Right ventricle myocardium superior (tissue), 1 donor: ENCODE measurements at regions not wholly inside any gene's neighbourhood (a gene's known extent, or its start where the extent isn't known, plus 50 kb on each side); places are given as distances from the start of the nearest gene placed in this dataset.
"Not testable (repeated sequence)": the region's sequence is repeated elsewhere in the genome, so short reads cannot be mapped to it uniquely, and the experiment has no call there.

Experiments
- ATAC-seq: fragments of 200-7000 bp; cut with Tn5 transposase; one replicate; pipeline ENCODE4 v1.9.1; 2020; ENCODE audit warnings: mild to moderate bottlenecking; ENCODE audit not compliant: poor library complexity
- DNase-seq: peaks from one replicate; pipeline ENCODE4 v3.0.0-alpha.2; 2020
- intact Hi-C: fragments of 100-400 bp; cut with DNase I; formaldehyde crosslinking; loops from one replicate; pipeline ENCODE4 v1.11.2; 2022
- donor health status: DM: no; HTN: yes; CAD: no; lungs with severe emphysema.

DNA sequence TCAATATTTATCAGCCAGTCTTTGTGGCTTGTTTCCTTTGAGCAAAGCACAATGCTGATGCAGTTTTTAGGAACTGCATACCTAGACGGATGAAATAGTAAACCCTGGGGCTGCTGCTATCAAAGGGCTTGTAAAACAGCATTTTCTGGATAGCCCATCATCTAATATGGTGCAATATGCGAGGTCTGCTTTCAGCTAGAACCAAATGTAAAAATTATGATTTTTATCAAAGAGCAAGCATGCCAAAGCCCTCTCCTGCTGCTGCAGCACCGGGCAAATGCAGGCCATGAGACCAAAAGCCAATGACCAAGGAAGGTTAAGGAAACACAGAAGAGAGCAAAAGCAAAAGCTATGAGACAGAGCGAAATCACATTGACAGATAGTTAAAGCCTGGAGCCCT, 1000.4 kb downstream of the MAT2B start:
- DNase-seq: no peak
- ATAC-seq: no peak
- intact Hi-C loops: loop anchor here (10.0 kb wide), 1 partner anchor 491 kb away; no protein-coding TSS in a partner anchor

DNA sequence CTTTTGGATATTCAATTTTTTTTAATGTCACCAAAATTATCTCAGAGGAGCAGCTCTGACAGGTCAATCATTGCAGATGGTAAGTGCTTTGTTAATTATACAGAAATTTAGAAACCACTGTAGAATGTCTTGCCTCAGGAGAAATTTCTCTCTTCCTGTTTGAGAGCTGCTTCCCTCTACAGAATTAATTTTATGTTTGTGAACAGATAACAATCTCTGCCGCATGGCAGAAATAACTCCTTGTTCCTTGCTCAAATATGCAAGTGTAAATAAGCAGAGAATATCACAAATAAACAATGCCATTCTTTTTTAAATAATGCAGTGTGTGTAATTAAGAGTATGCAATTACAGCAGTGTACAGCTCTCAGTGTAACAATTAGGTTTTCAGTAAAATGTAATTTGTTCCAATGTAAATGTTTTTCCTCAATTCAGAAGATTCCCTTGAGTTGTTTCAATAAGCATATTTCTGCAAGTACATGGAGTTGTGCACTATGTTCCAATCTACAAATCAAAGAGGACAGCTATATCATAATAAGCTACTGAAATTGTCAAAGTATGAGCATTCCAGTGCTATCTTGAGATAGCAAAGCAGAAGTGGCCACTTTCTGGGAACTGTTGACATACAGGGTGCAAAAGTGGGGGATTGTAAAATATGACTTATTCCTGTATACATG, 1012.8 kb downstream of the MAT2B start:
- ATAC-seq: no peak
- no peak for DNase-seq
- intact Hi-C loops: no loop called here

DNA sequence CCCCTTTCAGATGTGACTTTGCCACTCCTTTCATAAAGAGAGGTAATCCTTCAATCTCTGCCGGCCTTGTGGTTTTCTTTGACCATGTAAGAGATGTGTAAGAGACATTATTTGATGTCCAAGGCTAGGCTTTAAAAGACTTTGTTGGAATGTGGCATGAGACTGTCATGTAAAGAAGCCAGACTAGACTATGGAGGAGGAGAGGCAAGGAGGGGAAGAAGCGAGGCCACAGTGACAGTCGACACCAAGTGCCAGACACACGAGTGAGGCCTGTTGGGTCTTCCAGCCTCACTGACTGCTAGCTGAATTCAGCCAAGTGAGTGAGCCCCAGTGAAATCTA, 1013.3 kb downstream of the MAT2B start:
- intact Hi-C loops: no loop called here
- DNase-seq (no peak), ATAC-seq (no peak)

DNA sequence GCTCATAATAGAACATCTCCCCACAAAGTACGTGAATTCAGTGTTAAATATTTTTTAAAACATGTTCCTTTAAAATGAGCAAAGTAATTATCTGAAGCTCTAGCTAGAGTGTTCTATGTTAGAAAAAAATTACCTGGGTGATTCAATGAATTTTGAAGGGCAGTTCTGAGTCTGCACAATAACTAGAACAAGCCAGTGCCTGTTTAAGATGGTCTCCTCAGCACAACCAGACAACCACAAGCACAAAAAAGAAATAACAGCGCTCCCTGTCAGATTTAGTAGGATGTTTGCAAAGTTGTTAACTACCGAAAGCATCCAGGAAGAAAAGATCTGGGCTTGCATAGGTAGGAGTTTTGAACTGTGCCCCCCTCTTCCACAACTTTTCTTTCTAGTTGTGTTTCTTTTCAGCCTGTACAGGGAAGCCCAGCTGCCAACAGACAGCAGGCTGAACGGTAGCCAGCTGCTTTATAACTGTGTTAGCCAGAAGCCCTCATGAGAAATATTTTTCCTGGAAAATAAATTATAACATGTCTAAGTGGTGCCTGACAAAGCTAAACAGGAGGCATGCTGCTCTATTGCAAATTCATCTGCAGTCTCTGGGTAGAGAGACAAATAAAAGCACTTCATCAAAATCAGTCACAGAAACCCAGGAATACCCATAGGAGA, 1026.9 kb downstream of the MAT2B start:
- intact Hi-C loops: no loop called here
- no peak for ATAC-seq
- DNase-seq: peak; percentile 22

DNA sequence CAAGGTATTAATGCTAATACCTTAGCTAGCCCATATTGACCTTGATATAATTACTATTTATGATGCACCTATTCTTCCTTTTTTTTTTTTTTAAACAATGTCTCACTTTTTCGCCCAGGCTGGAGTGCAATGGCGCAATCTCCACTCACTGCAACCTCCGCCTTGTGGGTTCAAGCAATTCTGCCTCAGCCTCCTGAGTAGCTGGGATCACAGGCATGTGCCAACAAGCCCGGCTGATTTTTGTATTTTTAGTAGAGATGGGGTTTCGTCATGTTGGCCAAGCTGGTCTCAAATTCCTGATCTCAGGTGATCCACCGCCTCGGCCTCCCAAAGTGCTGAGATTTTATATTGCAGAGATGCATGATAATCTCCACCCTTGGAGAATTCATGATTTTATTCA, 1028.0 kb downstream of the MAT2B start:
- DNase-seq, intact Hi-C loops, ATAC-seq: not testable (repeated sequence)

DNA sequence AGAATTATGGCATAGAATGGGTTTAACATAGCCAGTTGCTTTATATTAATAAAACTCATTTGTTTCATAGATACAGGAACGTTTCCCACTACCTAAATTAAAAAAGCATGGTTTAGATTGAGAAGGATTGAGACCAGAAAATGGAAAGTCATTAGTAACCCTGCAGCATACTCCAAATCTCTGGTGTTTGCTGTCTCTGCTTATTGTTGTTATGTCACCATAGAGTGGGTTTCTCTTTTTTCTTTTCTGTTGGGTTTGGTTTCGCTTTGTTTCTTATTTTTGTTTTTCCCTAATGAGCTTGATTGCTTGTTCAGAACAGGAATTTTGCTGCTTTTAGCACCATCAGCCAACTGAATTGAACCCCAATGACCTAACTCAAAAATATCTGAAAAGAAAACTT, 1034.8 kb downstream of the MAT2B start:
- DNase-seq: no peak
- ATAC-seq: no peak
- intact Hi-C loops: no loop called here

DNA sequence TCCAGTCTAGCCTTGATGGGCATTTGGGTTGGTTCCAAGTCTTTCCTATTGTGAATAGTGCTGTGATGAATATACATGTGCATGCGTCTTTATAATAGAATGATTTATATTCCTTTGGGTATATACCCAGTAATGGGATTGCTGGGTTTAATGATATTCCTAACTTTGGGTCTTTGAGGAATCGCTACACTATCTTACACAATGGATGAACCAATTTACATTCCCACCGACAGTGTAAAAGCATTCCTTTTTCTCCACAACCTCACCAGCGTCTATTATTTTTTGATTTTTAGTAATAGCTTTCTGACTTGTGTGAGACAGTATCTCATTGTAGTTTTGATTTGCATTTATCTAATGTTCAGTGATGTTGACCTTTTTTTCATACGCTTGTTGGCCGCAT, 1040.1 kb downstream of the MAT2B start:
- ATAC-seq (no peak), DNase-seq (no peak)
- intact Hi-C loops: no loop called here

DNA sequence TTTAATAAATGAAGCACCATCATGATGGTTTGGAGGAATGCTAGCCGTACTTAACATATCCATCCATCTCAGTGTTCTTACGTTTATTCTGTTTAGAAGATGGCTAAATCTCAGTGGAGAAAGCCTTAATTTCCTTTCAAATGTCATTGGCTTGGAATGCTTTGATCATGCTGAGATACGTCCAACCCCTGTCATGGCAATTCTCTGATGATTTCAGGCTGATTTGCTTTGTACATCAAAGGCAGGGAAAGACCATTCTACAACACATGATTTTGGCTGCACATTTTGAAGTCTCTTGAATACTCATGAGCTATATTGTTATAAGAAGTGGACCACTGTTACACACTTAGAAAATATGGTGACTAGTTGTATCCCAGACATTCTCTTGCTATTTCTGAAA, 1048.4 kb downstream of the MAT2B start:
- ATAC-seq (no peak), DNase-seq (no peak)
- intact Hi-C loops: no loop called here

DNA sequence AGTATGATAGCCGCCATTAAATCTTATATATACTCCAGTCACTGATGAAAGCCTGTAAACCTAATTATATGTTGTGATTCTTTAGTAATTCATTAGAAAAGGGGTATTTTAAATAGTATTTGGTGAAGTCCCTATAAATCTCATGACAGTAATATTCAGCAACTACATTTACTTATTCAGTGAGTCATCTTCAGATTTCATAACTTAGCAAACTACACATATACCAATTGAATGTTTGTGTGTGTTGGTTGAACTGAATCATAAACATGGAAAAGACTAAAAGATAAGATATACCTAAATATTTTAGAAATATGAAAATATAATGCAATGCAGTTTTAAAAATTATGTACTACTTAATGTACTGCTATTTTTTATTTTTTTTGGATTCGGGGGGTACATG, 1050.4 kb downstream of the MAT2B start:
- no peak for ATAC-seq
- intact Hi-C loops: no loop called here

DNA sequence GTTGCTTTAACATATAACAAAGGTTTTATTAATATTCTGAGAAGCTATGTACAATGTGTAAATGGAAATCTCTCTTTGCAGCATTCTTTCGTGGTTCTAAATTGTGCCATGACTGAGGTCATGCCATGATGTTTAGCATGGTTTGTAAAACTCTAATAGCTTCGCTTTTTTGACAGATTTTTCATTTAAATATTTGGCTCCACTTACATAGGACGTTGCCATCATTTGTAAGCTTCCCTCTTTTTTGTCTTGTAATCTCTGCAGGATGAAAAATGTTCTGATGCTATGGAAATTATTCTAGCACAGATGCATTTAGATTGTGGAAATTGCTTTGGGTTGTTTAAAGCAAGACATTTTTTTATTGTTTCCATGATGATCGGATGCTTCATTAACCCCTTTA, 1054.8 kb downstream of the MAT2B start:
- DNase-seq (no peak), ATAC-seq (no peak)
- intact Hi-C loops: no loop called here

More for the DNA sequence above, 1050.4 kb downstream of the MAT2B start:
- no peak for DNase-seq

DNA sequence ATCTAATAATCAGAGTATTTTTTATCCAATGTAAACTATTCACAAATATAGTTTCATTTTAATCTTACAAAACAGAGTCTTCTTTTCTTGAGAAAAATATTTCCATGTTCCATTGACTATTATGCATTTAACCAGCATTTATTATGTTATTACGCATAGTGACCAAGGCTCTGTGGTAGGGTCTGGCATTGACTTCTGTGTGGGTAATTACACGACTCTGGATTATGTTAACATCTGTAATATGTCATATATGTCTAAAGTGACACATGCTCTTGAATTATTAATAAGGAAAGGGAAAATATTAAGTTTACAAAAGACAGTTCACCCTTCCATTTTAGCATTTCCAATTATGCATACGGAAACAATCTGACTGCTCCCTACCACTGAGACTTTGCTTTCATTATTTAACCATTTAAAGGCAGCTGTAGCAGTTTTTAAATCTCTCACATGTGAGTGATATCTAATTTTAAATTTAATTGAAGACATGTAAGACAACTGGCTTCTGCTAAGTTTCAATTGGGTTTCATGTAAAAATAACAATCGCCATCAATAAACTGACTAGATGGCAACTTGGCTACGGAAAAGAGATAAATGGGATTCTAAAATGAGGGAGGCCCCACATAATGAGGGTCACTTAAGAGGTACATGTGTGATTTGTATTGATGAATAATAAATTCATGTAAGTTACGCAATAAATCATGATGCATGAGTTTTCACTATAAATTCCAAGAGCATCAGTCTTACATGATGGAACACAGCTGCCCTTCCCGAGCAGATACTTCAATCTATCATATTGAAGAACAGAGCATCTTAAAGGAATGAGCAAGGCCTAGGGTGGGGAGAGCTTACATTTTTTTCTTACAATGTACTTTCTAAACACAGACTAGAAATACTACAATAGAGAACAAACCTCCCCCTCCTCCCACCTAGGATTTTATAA, 1056.8 kb downstream of the MAT2B start:
- DNase-seq (no peak), ATAC-seq (no peak)
- intact Hi-C loops: no loop called here

DNA sequence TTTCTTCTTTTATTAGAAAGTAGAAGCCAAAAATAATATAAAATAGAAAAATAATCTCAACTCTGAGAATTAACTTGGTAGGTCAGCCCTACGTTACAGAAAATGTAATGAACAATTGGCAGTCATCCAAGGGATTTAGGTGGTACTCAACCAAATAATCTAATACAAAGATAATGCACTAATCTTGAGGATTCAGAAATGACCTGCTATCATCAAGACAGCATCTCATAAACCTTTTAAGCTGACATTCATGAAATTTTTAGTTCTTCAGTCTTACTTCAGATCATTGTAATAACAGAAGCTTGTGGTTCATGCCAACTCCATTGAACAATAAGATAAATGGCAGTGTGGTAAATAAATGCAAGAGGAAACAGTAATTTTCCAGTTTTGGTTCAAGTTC, 1058.0 kb downstream of the MAT2B start:
- no peak for ATAC-seq
- DNase-seq: no peak
- intact Hi-C loops: no loop called here

DNA sequence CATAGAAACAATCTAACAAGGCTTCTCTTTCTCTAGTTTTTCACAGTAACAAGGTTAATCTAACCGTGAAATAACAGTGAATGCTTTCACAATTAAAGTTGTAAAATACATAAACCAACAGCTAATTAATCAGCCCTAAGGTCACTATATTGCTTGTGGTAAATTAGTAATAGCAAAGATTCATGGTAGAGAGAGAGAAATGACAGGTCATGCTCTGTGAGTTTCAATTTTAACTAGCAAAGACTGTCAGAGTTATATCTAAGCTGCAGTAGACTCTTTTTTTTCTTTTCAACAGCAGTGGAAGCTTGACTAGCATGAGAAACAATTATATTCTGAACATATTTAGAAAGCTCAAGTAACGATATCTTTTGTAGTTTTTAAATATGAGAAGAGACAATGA, 1068.0 kb downstream of the MAT2B start:
- intact Hi-C loops: no loop called here
- DNase-seq (no peak), ATAC-seq (no peak)

DNA sequence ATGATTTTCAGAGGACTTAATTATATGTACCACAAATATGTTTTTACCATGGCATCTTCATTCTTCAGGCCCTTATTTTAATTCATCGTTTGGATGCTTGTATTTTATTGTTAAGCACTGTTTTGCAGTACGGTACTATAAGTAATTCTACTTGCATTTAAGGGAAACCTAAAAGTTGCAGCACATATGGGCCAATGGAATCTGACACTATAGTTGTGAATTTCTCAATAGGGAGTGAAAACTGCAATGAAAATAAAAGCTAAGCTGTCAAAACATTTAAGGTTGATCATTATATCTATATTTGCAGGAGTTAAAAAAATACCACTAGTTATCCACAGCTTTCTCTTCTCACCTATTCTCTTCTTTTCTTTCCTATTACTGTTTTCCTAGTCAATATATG, 1071.8 kb downstream of the MAT2B start:
- intact Hi-C loops: no loop called here
- DNase-seq: no peak
- ATAC-seq: no peak

DNA sequence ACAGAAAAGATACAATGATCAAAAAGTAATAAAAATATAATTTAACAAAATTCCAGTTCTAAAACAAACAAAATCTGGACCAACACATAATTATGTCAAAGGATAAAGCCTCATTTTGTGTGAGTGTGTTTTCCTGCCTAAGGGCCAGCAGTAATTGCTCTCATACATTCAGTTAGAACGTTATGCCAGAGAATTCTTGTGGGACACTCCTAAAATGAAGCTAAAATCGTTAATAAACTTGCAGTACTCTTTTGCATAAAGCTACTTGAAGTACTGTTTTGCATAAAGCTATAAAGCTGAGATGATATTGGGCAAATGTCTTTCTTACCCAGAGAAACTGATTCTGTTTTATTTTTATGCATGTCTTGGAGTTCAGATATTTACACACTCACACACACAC, 1072.3 kb downstream of the MAT2B start:
- ATAC-seq (no peak), DNase-seq (no peak)
- intact Hi-C loops: no loop called here

DNA sequence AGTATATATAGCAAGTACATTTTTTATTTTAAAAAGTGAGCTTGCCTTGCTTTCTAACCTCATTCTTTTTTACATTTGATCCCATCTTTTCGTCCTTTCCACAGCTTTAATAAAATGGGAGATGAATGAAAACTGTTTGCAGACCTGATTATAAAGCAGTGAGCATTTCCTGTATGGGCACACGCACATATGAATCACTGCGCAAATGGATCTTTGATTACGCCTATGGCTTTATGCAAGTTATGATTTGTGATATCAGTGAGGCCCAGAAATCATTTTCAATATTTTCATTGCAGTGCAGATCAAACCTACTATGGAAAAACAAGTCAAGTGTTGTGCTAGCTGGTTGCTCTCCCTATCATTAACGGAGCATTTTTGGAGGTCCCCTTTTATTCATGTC, 1073.0 kb downstream of the MAT2B start:
- intact Hi-C loops: no loop called here
- no peak for ATAC-seq
- DNase-seq: no peak

DNA sequence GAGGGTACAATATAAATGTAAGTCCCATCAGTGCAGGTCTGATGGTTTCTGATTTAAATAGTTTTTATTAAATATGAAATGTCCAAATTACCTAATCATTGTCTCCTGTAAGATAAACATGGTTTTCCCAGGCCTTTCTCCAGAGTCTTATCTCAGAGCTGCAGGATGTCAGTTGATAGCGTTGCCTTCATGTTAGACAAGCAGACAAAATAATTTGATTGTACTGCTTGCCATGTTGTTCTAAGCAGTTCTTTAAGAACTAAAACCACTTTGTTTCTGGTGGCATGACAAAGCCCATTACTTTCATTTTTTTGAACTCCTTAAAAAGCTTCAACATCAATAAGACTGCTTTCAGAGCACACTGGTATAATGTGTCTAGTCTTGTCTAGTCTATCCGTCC, 1073.5 kb downstream of the MAT2B start:
- no peak for DNase-seq
- intact Hi-C loops: no loop called here
- ATAC-seq: no peak

DNA sequence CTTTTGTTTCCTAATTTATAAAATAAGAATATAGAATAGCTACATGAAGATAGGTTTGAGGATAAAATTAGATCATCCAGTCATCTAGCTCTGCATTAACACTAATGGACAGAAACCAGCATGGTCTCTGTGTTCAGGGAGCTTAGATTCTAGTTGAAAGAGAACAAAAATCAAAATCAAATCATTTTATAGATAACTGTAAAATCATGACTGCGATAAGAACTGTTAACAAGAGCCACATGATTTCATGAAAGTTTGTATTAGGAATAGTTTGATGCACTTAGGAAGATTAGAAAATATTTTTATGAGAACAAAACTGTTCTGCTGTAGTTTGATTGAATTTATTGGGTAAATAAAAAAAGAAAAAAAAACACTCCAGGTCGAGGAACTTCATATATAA, 1074.7 kb downstream of the MAT2B start:
- intact Hi-C loops: no loop called here
- DNase-seq: no peak
- ATAC-seq: no peak

DNA sequence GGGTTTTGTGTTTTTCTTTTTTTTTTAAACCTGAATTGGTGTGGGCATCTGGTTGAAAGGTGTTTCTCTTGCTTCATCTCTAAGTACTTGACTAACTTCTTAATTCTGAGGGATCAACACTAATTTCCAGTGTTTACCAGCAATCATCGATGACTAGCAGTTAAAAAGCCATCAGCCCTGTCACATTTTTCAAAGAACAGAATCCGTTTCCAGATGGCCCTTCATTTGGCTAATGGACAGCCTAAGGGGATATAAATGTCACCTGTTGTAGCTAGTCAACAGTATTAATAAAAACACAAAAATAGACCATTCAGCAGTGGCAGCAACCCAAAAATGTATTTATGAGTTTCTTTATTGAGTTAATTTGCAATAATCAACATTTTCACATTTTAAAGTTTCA, 1076.5 kb downstream of the MAT2B start:
- ATAC-seq (no peak), DNase-seq (no peak)
- intact Hi-C loops: no loop called here

DNA sequence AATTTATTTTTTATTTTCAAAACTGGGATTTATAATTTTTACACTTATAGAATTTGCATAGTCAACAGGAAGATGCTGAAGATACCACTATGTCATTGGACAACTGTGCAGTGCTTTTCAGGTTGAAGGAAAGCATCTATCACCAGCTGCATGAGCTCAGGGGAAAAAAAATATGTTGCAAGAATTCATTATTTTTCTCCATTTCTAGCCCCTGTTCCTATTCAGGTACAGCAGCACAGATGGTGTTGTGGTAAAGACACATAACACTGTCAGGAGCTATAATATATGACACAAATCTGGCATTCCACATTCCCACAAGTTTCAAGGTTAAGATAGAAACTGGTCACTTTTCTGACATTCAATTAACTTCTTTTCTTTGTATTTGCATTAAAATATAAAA, 1088.6 kb downstream of the MAT2B start:
- DNase-seq (no peak), ATAC-seq (no peak)
- intact Hi-C loops: no loop called here
